Heart right ventricle (tissue), 16 donors: ENCODE measurements at regions not wholly inside any gene's neighbourhood (a gene's known extent, or its start where the extent isn't known, plus 50 kb on each side); places are given as distances from the start of the nearest gene placed in this dataset.
A peak's percentile ranks its signal among the peaks of the same experiment; 100 is the strongest.

ENCODE experiments used
- ATAC-seq, 8 donors: fragments of 200-7000 bp; cut with Tn5 transposase; one replicate each; pipeline ENCODE4 v1.9.1; 2020; ENCODE audit warnings: mild to moderate bottlenecking in 8 of 8, moderate library complexity in 8 of 8, moderate number of reproducible peaks in 1 of 8
- DNase-seq, 2 donors: peaks; one replicate each; pipeline ENCODE4 v3.0.0-alpha.2; 2020
- H3K27ac ChIP-seq, 10 donors: fragments of 200-600 bp; sonication (generic) in 2 of 10; one replicate each; pipeline versions ENCODE4 v1.5.0 to v1.8.0; 2020 to 2022; ENCODE audit warnings: mild to moderate bottlenecking in 3 of 10
- H3K27me3 ChIP-seq, 7 donors: fragments of 200-600 bp; one replicate each; pipeline ENCODE4 v1.8.0; 2021 to 2022; ENCODE audit warnings: mild to moderate bottlenecking in 2 of 7
- H3K36me3 ChIP-seq, 9 donors: fragments of 200-600 bp; sonication (generic) in 1 of 9; one replicate each; pipeline versions ENCODE4 v1.5.0 to v1.8.0; 2020 to 2022; ENCODE audit warnings: mild to moderate bottlenecking in 2 of 9
- H3K4me1 ChIP-seq, 9 donors: fragments of 200-600 bp; sonication (generic) in 1 of 9; one replicate each; pipeline versions ENCODE4 v1.5.0 to v1.8.0; 2020 to 2022; ENCODE audit warnings: mild to moderate bottlenecking in 4 of 9
- H3K4me3 ChIP-seq, 10 donors: fragments of 200-600 bp; sonication (generic) in 2 of 10; one replicate each; pipeline versions ENCODE4 v1.5.0 to v1.8.0; 2020 to 2022; ENCODE audit warnings: mild to moderate bottlenecking in 7 of 10, moderate library complexity in 2 of 10
- H3K9me3 ChIP-seq, 11 donors: fragments of 200-600 bp in 10 of 11; sonication (generic) in 2 of 11; one replicate each; pipeline versions ENCODE4 v1.5.0 to v1.8.0; 2013 to 2022; ENCODE audit warnings: mild to moderate bottlenecking in 2 of 11, control low read depth in 1 of 11, moderate library complexity in 1 of 11
- CTCF ChIP-seq, 9 donors: fragments of 200-600 bp; sonication (generic) in 2 of 9; IDR thresholded peaks; one replicate each; pipeline versions ENCODE4 v1.5.0 to v1.8.0; 2021 to 2022; ENCODE audit warnings: antibody characterized with exemption in 9 of 9, mild to moderate bottlenecking in 5 of 9, moderate library complexity in 1 of 9
- WGBS, 2 donors: extraction: QIAGEN DNeasy Blood & Tissue Kit; methylation state at CpG; one replicate each; pipeline ENCODE4 v1.1.7; 2013; ENCODE audit warnings: inconsistent platforms in 1 of 2; 5-methylcytosine and 5-hydroxymethylcytosine counted together
- intact Hi-C, 10 donors: fragments of 100-400 bp; cut with DNase I; formaldehyde crosslinking; loops; one replicate each; pipeline versions ENCODE4 v1.11.1 to v1.14.2; 2022
- donor health status: Arrhythmogenic right ventricular cardiomyopathy.
- donor health status: ischemic (EF 13 %, LVEDD 7.1; RV severe dilation, severe dysfunction).
- donor health status: healthy with polysubstance abuse.
- donor health status: DM: no; HTN: yes; CAD: no.
- donor health status: DM: no; HTN: no; CAD: no.
- donor health status: ischemic (EF 25% LVEDD 6.9; RV normal size, moderate dysfunction).
- donor health status: ischemic (EF 25% LVEDD 5.7; RV mildly dilated, moderate dysfunction).
- donor health status: healthy.
- donor health status: DM: yes; HTN: yes; CAD: no.
- donor health status: Ischemic cardiomyopathy.
- donor health status: ischemic (EF 35%, LVEDD 5.7; RV mildly dilated, moderate dysfunction).
- donor health status: nonischemic (EF 11% LVEDD 7.7; RV severe dilation, severe dysfunction).
- donor health status: DM: yes; HTN: yes; CAD: no.
- donor health status: PGD.
- donor health status: ischemic (EF 29% LVEDD 5.4; RV normal size, mild dysfunction).
- donor health status: nonischemic (EF 23%, LVEDD 6.1; RV moderate dilation, normal function).

DNA sequence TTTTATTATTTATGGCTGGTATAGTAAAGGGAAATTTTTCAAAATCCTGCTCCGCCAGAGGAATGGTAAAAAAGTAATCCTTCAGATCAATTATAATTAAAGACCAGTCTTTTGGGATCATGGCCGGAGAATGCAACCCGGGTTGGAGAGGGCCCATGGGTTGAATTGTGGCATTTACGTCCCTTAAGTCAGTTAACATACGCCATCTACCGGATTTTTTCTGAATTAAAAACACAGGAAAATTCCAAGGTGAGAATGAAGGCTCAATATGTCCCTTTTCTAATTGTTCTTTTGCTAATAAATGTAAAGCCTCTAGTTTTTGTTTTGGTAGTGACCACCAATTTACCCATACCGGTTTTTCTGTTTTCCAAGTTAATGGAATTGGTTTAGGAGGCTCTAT lies 602.8 kb downstream of the ALG10 start:
- H3K27ac ChIP-seq = no peak overlapping the region
- no peaks in the 10 kb centered on the region for H3K4me1 ChIP-seq
- H3K36me3 ChIP-seq = no peaks in the 10 kb centered on the region
- H3K9me3 ChIP-seq = peaks cover 0 to 30% (median 0%) of the 10 kb centered on the region in 11 donors
- peaks cover 0 to 4% (median 0%) of the 10 kb centered on the region in 7 donors for H3K27me3 ChIP-seq
- H3K4me3 ChIP-seq = no peak overlapping the region
- 22 to 33% methylated on average over 7 of the region's 7 CpGs for WGBS, 2 donors
- intact Hi-C loops = loop anchor here in 6 of 10 donors (5.0 to 10.0 kb wide), 3 partner anchors 500 to 590 kb away; no protein-coding TSS in a partner anchor
- TF ChIP-seq CTCF (IDR thresholded peaks at IDR 0.05) = peak in 6 of 9 donors; percentile 21 to 58 (median 40)
- no peak for ATAC-seq
- DNase-seq = no peak

DNA sequence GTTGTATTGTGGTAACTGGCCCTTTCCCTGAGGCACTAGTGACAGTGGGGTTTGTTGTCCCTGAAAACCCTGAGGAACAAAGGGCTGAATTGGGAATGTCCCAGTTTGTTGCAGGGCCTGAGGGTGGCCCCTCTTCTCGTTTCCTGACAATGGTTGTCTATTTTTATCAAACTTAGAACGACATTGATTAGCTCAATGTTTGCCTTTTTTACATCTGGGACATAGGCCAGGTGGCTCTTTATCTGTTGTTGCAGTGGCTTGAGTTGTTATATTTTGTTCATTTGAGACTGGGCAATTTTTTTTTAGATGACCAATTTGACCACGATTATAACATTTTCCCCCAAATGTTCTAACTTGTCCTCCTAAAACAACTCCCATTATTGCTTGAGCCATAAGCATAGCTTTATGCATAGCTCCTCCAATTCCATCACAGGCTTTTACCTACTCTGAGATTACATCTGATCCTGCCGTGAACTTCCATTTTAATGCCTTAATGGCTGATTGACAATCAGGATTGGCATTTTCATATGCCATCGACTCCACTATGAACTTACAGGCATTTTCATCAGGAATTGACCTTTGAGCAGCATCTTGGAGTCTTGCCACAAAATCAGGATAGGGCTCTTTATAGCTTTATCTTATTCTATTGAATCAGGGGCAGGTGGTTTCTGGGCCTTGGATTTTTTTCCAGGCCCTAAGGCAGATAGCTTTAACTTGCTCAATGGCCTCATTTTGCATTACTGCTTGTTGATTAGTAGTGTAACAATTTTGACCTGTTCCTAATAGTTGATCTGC lies 604.3 kb downstream of the ALG10 start:
- DNase-seq (no peak), ATAC-seq (no peak)
- intact Hi-C loops = loop anchor here in 6 of 10 donors (5.0 to 10.0 kb wide), 3 partner anchors 502 to 592 kb away; no protein-coding TSS in a partner anchor
- Histone ChIP-seq H3K27me3 (peaks cover 0 to 4% (median 0%) of the 10 kb centered on the region in 7 donors), H3K27ac (no peak overlapping the region), H3K9me3 (peaks cover 0 to 25% (median 3%) of the 10 kb centered on the region in 11 donors), H3K4me3 (no peak overlapping the region), H3K4me1 (no peaks in the 10 kb centered on the region), H3K36me3 (no peaks in the 10 kb centered on the region)
- WGBS, 2 donors = 49 to 52% methylated on average over 5 of the region's 5 CpGs
- TF ChIP-seq CTCF (IDR thresholded peaks at IDR 0.05) = no peak
